Keratinocyte (primary cell): ENCODE measurements at regions not wholly inside any gene's neighbourhood (a gene's known extent, or its start where the extent isn't known, plus 50 kb on each side); places are given as distances from the start of the nearest gene placed in this dataset.

Experiments used
- DNase-seq: peaks from one replicate; pipeline ENCODE4 v3.0.0-alpha.2; 2011; ENCODE audit warnings: low read depth, missing footprints, low spot score
- FAIRE-seq: peaks from 2 replicates; lab custom pipeline; 2011; peaks lifted over from hg19 to GRCh38; lab: Jason Lieb, UNC
- H2AFZ ChIP-seq: 2 replicates; pipeline ENCODE4 v1.6.0; 2012; ENCODE audit warnings: low read length, control low read depth, inconsistent platforms; ENCODE audit not compliant: control insufficient read depth
- H3K27ac ChIP-seq: 2 replicates; pipeline ENCODE4 v1.5.1; 2011; ENCODE audit warnings: low read length; ENCODE audit not compliant: control insufficient read depth, insufficient read depth
- H3K27me3 ChIP-seq: 3 replicates; pipeline ENCODE4 v1.6.0; 2011; ENCODE audit warnings: low read length; ENCODE audit not compliant: control insufficient read depth, insufficient read depth; ENCODE audit errors: extremely low read depth
- H3K36me3 ChIP-seq, 2 experiments: 2 replicates in 1 of 2; 3 replicates in 1 of 2; pipeline ENCODE4 v1.5.1; 2011; ENCODE audit warnings: low read length in 2 of 2, mild to moderate bottlenecking in 1 of 2; ENCODE audit not compliant: control insufficient read depth in 2 of 2, insufficient read depth in 2 of 2; ENCODE audit errors: extremely low read depth in 1 of 2
- H3K4me1 ChIP-seq: 3 replicates; pipeline ENCODE4 v1.5.1; 2011; ENCODE audit warnings: low read length; ENCODE audit not compliant: control insufficient read depth, insufficient read depth; ENCODE audit errors: extremely low read depth
- H3K4me2 ChIP-seq: 3 replicates; pipeline ENCODE4 v1.6.0; 2011; ENCODE audit warnings: low read depth, low read length; ENCODE audit not compliant: control insufficient read depth, insufficient read depth; ENCODE audit errors: extremely low read depth
- H3K4me3 ChIP-seq, 3 experiments: fragments of 200-600 bp in 1 of 3; sonication (generic) in 1 of 3; 2 replicates in 2 of 3; 3 replicates in 1 of 3; pipeline ENCODE4 v1.5.1; 2011 to 2016; ENCODE audit warnings: low read length in 3 of 3, mild to moderate bottlenecking in 3 of 3, control low read depth in 2 of 3, inconsistent platforms in 1 of 3, low read depth in 1 of 3, mixed read lengths in 1 of 3, mixed run types in 1 of 3, moderate library complexity in 1 of 3; ENCODE audit not compliant: control insufficient read depth in 2 of 3, insufficient read depth in 2 of 3; ENCODE audit errors: extremely low read depth in 1 of 3
- H3K79me2 ChIP-seq: 2 replicates; pipeline ENCODE4 v1.6.0; 2012; ENCODE audit warnings: low read length; ENCODE audit not compliant: control insufficient read depth, insufficient read depth
- H3K9ac ChIP-seq: 3 replicates; pipeline ENCODE4 v1.6.0; 2011; ENCODE audit warnings: low read length; ENCODE audit not compliant: control insufficient read depth, insufficient read depth; ENCODE audit errors: extremely low read depth
- H3K9me1 ChIP-seq: 3 replicates; pipeline ENCODE4 v1.6.0; 2011; ENCODE audit warnings: low read length; ENCODE audit not compliant: control insufficient read depth, insufficient read depth; ENCODE audit errors: extremely low read depth
- H3K9me3 ChIP-seq: 2 replicates; pipeline ENCODE4 v1.5.1; 2012; ENCODE audit warnings: low read depth, low read length; ENCODE audit not compliant: control insufficient read depth
- H4K20me1 ChIP-seq: 3 replicates; pipeline ENCODE4 v1.6.0; 2011; ENCODE audit warnings: low read length; ENCODE audit not compliant: control insufficient read depth, insufficient read depth; ENCODE audit errors: extremely low read depth
- EZH2 ChIP-seq: IDR thresholded peaks from one replicate; pipeline ENCODE4 v1.6.1; 2012; ENCODE audit warnings: inconsistent platforms, mild to moderate bottlenecking, low read length, moderate library complexity
- dilution Hi-C: fragments of 300-500 bp; cut with MboI; formaldehyde crosslinking; loops from one replicate; pipeline ENCODE4 v1.7.0; 2020; ENCODE audit warnings: low sequenced_read_pairs; ENCODE audit not compliant: extremely low pct_ligation_motif_present
- TF ChIP-seq, protein P1 (sequence below), 3 experiments: IDR thresholded peaks in 1 of 3; conservative IDR thresholded peaks in 1 of 3; optimal IDR thresholded peaks in 1 of 3; 2 replicates in 2 of 3; 3 replicates in 1 of 3; pipeline versions ENCODE3 to v1.5.1; 2011; ENCODE audit warnings: low read length in 3 of 3, mild to moderate bottlenecking in 3 of 3, moderate library complexity in 2 of 3, control low read depth in 1 of 3, inconsistent platforms in 1 of 3; ENCODE audit not compliant: insufficient read depth in 2 of 3; ENCODE audit errors: extremely low read depth in 1 of 3

DNA sequence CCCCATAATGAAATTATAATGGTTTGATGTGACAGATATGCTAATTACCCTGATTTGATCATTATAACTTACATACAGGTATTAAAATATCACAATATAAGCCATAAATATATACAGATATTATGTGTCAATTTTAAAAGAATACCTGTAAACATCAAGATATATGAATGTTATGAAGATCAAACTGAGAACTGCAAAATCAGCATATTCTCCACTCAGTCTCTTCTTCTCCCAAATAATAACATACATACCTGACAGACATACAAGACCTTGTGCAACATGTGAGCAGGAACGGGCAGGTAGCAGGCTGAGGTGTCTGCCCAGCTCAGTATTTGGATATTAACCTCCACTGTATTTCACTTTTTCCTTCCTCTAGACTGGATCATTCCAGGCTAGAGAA, 547.2 kb downstream of the UQCRFS1 start:
- Histone ChIP-seq H3K9me3 (peaks cover 4% of the 10 kb centered on the region), H3K27me3 (no peaks in the 10 kb centered on the region), H3K9ac (no peak overlapping the region), H3K36me3 (no peaks in the 10 kb centered on the region), H3K9me1 (no peaks in the 10 kb centered on the region), H3K4me2 (no peak overlapping the region), H3K79me2 (no peaks in the 10 kb centered on the region), H3K4me3 (no peak overlapping the region), H3K4me1 (no peaks in the 10 kb centered on the region), H3K27ac (no peak overlapping the region), H2AFZ (no peak overlapping the region), H4K20me1 (no peaks in the 10 kb centered on the region)
- dilution Hi-C loops, result no loop called here
- no peak for TF ChIP-seq EZH2
- TF ChIP-seq, protein P1, sequence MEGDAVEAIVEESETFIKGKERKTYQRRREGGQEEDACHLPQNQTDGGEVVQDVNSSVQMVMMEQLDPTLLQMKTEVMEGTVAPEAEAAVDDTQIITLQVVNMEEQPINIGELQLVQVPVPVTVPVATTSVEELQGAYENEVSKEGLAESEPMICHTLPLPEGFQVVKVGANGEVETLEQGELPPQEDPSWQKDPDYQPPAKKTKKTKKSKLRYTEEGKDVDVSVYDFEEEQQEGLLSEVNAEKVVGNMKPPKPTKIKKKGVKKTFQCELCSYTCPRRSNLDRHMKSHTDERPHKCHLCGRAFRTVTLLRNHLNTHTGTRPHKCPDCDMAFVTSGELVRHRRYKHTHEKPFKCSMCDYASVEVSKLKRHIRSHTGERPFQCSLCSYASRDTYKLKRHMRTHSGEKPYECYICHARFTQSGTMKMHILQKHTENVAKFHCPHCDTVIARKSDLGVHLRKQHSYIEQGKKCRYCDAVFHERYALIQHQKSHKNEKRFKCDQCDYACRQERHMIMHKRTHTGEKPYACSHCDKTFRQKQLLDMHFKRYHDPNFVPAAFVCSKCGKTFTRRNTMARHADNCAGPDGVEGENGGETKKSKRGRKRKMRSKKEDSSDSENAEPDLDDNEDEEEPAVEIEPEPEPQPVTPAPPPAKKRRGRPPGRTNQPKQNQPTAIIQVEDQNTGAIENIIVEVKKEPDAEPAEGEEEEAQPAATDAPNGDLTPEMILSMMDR (optimal IDR thresholded peaks at IDR 0.05 in 1 of 3, IDR thresholded peaks at IDR 0.05 in 1 of 3, conservative IDR thresholded peaks at IDR 0.05 in 1 of 3; ENCODE audit: extremely low read depth in 1 of 3, insufficient read depth in 2 of 3, low read length in 3 of 3), result no peak
- FAIRE-seq, result no peak
- no peak for DNase-seq

DNA sequence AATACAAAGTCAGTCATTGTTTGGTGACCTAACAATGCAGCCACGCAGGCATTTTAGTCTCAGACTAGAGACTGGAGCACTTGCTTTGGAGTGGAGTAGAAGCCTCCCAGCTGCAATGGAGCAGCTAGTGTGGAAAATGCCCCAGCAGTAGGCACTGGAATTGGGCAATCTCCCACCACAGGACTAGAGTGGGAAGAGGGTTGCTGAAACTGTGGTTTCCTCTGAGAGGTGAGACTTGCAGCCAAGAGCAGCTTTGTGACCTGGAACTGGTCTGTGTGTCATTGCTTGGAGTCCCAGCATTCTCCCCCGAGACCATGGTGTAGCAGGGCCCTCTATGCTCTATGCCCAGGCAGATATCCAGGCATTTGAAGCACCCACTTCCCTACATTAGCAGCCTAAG, 556.3 kb downstream of the UQCRFS1 start:
- peaks cover 6% of the 10 kb centered on the region for H3K9me3 ChIP-seq
- H3K4me1 ChIP-seq, result no peaks in the 10 kb centered on the region
- H3K36me3 ChIP-seq, result no peaks in the 10 kb centered on the region
- no peaks in the 10 kb centered on the region for H4K20me1 ChIP-seq
- no peak overlapping the region for H3K27ac ChIP-seq
- no peaks in the 10 kb centered on the region for H3K79me2 ChIP-seq
- dilution Hi-C loops, result no loop called here
- H3K4me3 ChIP-seq, result no peak overlapping the region
- DNase-seq (no peak), FAIRE-seq (no peak)
- no peak overlapping the region for H2AFZ ChIP-seq
- no peak for TF ChIP-seq EZH2
- TF ChIP-seq, protein P1 (optimal IDR thresholded peaks at IDR 0.05 in 1 of 3, IDR thresholded peaks at IDR 0.05 in 1 of 3, conservative IDR thresholded peaks at IDR 0.05 in 1 of 3; ENCODE audit: extremely low read depth in 1 of 3, insufficient read depth in 2 of 3, low read length in 3 of 3), result no peak
- no peaks in the 10 kb centered on the region for H3K27me3 ChIP-seq
- H3K9ac ChIP-seq, result no peak overlapping the region
- H3K9me1 ChIP-seq, result no peaks in the 10 kb centered on the region
- no peak overlapping the region for H3K4me2 ChIP-seq
